Stimulated activated CD4-positive, alpha-beta T cell treated with anti-CD3 and anti-CD28 coated beads, Interleukin-1b, Interleukin-23, amount 100 ng/mL, for 48 hours (primary cell): ENCODE measurements at regions not wholly inside any gene's neighbourhood (a gene's known extent, or its start where the extent isn't known, plus 50 kb on each side); places are given as distances from the start of the nearest gene placed in this dataset.

Source experiments
- DNase-seq: peaks from one replicate; pipeline ENCODE4 v3.0.0-alpha.2; 2020

DNA sequence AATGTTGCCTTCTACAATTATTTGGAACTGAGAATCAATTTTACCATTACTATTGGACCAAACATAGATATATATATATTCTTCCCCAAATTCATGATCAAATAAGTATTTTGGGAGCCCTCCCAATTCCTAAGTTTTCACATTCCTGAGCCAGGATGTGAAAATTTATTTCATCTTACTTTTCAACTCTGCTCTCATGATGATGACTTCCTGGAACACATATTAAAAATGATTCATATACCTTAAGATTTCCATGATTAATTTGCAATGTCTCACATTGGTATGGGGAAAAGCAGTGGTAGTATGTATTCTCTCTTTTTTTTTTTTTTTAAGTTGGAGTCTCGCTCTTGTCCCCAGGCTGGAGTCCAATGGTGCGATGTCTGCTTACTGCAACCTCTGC is 596.1 kb upstream of the ZEB2 start:
- no peak for DNase-seq

- no peak for DNase-seq
Observed at GRCh38 chr2:145114726-145115125, 594.8 kb upstream of the ZEB2 start.

- no peak for DNase-seq
Observed at GRCh38 chr2:145112467-145112866, 592.5 kb upstream of the ZEB2 start.

DNA sequence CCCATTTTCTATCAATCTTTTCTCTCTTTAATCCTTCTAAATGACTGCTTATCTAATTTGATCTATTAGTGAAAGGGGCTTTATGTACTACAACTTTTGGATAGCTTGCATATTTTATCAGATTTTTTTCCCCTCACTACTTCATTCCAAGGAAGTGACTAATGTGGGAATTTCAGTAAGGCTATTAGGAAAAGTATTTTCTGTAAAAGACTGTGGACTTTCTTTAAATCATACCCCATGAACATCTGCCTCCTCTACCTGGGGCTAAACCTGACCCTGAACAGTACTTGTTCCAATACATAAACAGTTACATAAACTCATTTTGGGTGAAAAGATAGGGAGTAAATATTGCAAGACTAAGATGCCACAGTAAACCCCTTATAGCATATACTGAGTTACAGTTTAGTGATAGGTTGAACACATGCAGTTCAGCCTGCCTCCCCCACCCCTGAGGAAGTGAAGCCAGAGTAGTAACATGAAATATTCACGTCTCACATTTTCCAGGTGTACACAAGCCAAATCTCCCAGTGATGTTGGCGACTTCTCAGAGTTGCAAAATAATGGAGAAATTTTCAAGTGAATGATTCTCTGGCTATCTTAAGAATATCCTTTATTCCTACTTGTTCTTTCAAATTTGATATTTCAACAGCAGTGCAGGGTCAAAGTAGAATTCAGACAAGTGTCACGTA is 590.9 kb upstream of the ZEB2 start:
- DNase-seq, result no peak

- DNase-seq, result no peak
Observed at GRCh38 chr2:145108959-145109710, 589.2 kb upstream of the ZEB2 start.

- DNase-seq, result no peak
Observed at GRCh38 chr2:145108361-145108778, 588.5 kb upstream of the ZEB2 start.

DNA sequence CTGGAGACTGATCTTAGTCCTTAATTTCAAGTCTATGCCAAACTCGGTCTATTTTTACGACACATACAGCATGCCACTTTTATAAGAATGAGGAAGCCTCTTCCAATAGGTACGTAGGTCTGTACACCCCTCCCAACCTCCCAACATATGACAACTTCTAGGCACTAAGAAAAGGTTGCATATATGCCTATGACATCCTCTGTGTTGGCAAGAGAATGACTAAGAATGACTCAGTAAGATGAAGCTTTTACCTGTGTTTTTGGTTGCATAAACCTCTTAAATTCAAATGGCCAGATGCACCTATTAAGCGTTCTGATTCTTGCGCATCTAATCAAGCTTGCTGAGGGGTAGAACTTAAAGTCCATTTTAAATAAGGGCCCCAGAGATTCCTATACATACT is 586.4 kb upstream of the ZEB2 start:
- no peak for DNase-seq

DNA sequence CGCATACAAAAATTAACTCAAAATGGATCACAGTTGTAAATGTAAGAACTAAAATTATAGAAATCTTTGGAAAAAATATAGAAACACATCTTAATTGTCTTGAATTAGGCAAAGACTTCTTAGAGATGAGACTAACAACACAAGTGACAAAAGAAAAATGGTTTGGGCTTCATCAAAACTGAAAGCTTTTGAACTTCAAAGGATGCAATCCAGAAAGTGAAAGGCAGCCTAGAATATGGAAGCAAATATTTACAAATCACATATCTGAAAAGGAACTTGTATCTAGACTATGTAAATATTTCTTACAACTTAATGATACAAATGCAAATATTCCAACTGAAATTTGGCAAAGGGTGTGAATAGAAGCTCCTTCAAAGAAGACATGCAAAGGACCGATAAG is 582.8 kb upstream of the ZEB2 start:
- no peak for DNase-seq

DNA sequence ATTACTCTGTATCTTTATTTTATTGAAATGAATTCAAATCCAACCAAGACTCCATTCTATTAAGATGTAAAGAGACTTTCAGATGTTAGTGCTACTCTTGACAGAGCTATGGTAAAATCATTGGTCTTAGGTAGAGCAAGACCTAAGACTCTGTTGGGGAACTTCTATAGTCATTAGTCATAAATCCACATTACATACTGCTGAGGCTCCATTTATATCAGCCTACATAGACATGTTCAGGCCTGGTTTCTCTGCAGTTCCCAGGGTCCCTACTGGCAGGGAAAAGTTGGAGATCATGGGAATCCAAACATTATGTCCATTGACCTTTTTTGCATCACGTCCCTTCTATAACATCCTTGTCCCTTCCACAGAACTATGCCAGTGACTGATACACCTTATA is 580.4 kb upstream of the ZEB2 start:
- no peak for DNase-seq

DNA sequence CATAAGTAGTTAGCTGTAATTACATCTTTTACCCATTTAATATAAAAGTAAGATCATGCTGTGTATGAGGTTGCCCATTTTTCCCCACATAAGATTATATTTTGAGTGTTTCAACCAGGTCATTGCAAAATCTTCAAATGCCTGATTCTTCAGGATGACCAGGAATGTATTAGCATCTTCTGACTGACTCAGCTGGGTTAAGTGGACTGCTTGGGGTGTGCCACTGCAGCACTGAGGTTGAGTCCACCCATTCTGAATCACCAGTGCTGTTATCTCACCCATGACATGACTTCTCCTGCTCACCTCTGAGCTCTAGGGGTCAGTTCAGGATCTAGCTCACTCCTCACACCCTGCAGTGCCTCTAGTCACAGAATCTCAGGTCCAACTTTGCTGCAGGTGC is 576.7 kb upstream of the ZEB2 start:
- DNase-seq, result no peak

DNA sequence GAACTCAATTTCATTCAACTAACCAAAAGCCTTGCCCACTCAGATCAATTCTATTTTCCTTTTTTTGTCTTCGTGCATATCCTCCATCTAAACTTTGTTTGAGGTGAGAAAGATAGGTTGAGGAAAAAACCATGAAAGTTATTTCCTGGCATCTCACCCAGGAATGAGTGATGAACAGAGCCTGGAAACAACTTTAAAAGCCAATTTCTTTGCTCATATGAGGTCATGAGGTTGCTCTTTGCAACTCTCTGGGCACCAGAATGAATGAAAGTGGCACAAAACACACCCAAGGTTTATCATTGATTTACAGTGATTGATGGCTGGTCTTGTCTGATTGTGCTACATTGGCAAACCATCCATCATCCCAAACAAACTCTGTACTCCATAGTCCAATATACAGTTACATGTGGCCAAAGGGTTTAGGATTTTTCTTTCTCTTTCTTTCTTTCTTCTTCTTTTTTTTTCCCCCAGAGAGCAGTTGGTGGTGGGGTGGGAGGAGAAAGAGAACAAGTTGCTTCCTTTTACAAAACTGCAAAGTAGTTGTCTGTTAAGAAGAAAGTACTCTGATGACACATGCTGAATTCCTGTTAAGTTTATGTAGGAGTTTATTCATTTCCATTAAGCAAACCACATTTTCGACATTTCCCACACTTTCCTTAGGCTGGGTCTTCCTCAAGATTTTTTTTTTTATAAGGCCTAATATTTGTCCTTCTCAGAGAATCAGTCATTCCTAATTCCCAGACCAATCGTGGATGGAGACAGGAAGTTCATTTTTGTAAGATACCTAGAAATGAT is 575.9 kb upstream of the ZEB2 start:
- no peak for DNase-seq

GRCh38 chr2:145094370-145094769 is 574.5 kb upstream of the ZEB2 start:
- DNase-seq, result no peak

GRCh38 chr2:145091967-145092366 is 572.0 kb upstream of the ZEB2 start:
- DNase-seq, result no peak

DNA sequence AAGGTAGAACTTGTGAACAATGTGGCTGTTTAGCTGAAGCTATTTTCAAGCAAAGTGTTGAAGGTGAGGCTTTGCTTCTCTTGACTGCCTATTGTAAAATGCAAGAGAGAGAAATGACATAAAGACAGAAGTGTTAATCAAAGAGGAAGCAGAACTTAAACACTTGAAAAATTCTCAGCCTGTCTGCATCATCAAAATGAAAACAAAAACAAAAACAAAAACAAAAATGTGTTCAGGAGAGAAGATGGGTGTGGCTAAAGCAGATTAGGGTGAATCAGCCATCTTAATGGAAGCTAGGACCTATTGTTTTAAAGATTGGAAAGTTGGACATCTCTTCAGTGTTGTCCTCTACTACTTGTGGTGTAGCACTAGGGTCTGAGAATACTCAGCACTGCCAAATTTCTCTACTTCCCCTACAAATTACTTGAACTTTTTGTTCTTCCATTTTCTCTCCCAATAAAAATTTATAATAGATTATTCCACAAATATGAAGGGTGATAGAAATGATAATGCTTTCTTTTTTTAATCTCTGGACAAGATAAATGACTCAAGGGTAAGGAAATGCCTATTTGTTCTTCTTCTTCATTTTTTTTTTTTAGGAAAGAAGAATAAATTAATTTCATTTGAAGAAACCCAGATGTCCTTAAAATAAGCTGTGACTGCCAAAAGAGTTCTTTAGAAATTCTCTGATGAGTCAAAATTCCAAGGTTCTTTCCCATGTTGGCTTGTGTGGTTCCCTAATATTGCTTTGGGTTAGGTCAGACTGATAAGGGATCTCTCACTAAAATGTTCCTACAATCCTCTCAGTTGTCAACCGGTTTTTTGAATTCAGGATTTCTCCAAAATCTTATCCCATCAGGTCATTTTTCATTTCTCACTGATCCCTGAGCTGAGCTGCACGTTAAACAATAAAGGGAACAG is 571.2 kb upstream of the ZEB2 start:
- DNase-seq, result no peak

- no peak for DNase-seq
Observed at GRCh38 chr2:145088756-145089155, 568.8 kb upstream of the ZEB2 start.

DNA sequence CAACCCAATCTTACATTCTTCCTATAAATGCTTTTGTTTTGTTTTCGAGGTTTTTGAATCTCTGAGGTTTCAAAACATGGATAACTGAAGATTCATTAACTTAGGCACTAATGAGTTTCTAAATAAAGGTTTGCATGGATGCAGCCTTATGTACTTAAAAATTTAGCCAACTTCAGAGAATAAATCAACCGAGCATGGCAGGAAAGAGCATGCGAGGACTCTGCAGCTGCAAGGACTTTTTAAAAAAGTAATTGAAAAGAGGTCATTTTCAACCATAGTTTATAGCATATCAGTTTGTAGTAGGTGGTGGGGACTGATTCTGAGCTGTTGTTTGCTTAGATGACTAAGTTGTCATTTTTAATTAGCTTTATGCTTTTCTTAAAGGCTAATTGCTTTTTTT is 567.0 kb upstream of the ZEB2 start:
- DNase-seq, result no peak

DNA sequence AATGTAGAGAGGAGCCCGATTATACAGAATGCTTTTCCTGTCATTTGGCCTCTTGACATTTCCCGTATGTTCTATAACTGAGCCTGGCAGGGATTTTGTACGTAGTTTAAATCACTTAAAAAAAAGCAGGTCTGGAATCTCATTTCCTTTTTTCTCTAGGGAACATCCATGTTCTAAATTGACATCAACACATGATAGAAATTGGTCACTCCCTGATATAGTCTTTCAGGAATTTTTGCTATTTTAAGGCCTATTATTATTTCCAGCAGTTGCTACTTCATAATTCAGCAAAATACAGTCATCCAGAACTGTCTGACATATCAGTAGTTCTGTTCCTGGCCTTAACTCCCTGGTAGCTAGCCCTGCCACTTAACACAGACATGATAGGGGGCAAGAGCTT is 565.7 kb upstream of the ZEB2 start:
- DNase-seq, result no peak

- no peak for DNase-seq
Observed at GRCh38 chr2:145080426-145080825, 560.5 kb upstream of the ZEB2 start.

DNA sequence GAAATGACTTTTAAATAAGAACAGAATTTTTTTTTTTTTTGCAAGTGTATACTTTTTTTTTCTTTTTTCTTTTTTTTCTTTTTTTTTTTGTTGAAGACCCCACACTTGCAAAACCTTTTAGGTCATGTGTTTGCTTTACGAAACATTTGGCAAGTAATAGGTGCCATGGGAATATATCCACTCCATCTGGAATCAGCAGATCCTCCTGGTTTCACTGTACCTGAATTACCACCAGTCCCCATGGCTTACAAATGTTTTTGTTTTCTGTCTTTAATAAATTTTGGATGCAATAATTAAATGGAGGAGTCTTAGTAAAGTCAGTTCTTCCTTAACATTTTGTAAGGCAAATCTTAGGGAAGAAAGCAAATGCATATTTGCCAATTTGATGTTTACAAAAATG is 559.7 kb upstream of the ZEB2 start:
- no peak for DNase-seq

DNA sequence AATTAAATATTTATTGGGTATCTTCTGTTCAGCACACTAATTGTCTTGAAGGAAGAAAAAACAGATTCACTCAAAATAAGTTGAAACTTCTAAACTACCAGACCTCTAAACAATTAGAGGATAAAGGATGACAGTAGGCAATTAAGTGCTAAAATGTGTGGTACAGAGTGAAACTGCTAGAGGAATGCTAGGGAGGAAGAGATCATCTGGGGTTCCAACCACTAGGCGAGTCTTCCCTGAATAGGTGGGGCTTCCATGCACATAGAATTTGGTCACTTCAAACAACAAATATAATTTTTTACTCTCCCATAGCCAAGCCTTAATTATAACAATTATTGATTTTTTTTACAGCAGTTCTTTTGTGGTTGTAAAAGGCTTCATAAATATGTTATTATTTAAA is 559.0 kb upstream of the ZEB2 start:
- no peak for DNase-seq

DNA sequence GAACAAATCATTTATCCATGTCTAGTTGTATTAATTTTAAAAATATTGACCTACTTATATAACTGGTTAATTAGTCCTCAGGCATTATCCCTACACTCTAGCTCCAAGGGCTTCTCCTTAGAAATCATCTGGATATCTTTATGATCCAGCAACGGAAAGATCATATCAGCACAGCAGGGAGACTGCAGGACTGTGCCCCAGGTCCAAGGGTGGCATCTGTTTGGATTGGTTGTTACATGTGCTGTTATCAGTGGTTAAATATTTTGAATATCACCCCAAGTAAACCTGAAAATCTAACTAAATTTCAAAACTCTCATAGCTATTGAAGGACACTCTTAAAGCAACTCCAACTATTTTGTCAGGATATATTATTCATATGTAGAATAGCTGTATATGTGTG is 556.2 kb upstream of the ZEB2 start:
- no peak for DNase-seq

DNA sequence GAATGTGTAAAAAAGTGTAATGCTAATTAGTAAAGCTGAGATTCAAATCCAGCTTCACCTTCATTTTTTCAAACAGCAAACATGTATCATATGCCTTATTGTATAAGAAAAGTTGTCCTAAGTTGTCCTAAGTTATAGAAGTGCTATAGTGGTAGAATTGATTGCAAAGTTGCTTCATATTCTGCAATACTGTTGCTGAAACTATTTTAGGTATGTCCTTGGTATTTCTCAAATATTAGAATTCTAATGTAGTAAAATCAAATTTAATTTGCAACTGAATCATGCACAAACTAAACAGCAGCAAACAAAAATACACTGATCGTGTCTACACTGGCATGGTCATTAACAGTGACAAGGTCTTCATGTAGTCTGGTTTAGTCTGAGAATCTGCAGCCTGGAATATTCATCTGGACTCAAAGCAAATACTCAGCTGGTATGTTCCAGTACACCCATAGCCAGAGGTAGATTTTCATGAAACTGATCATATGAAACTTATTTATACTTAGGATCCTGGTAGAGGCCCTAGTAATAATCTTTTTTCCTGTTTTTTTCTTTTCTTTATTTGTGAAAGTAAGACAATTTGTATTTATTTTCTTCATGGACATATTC is 555.6 kb upstream of the ZEB2 start:
- no peak for DNase-seq
